ENCODE measurements at regions not wholly inside any gene's neighbourhood (a gene's known extent, or its start where the extent isn't known, plus 50 kb on each side); places are given as distances from the start of the nearest gene placed in this dataset.

GRCh38 chr6:71492668-71493067 lies 204.1 kb downstream of the OGFRL1 start:
- TF ChIP-seq CTCF (IDR thresholded peaks at IDR 0.05) (no peak), POLR2A (IDR thresholded peaks at IDR 0.05) (no peak)

Data from thyroid gland (tissue), 4 donors.